Ishikawa (cell line): ENCODE measurements at regions not wholly inside any gene's neighbourhood (a gene's known extent, or its start where the extent isn't known, plus 50 kb on each side); places are given as distances from the start of the nearest gene placed in this dataset.

Experiments
- CEBPB ChIP-seq: IDR thresholded peaks from 2 replicates; pipeline ENCODE4 v1.6.1; 2012
- CREB1 ChIP-seq: IDR thresholded peaks from 2 replicates; pipeline ENCODE4 v1.6.1; 2012; ENCODE audit warnings: low read depth
- EGR1 ChIP-seq: IDR thresholded peaks from 2 replicates; pipeline ENCODE4 v1.6.1; 2012
- EP300 ChIP-seq: IDR thresholded peaks from 2 replicates; pipeline ENCODE4 v1.6.1; 2012; ENCODE audit warnings: borderline replicate concordance
- FOXM1 ChIP-seq: IDR thresholded peaks from 2 replicates; pipeline ENCODE4 v1.6.1; 2012; ENCODE audit warnings: low read depth, borderline replicate concordance
- NFIC ChIP-seq: IDR thresholded peaks from 2 replicates; pipeline ENCODE4 v1.6.1; 2012
- RAD21 ChIP-seq: IDR thresholded peaks from 2 replicates; pipeline ENCODE4 v1.6.1; 2012; ENCODE audit warnings: low read depth
- TAF1 ChIP-seq: IDR thresholded peaks from 2 replicates; pipeline ENCODE4 v1.6.1; 2012; ENCODE audit warnings: low read depth, mild to moderate bottlenecking
- TCF12 ChIP-seq: IDR thresholded peaks from 2 replicates; pipeline ENCODE4 v1.6.1; 2012; ENCODE audit warnings: low read depth
- TEAD4 ChIP-seq: IDR thresholded peaks from 2 replicates; pipeline ENCODE4 v1.6.1; 2012
- YY1 ChIP-seq: IDR thresholded peaks from 2 replicates; pipeline ENCODE4 v1.6.1; 2012; ENCODE audit warnings: low read depth
- ZBTB7A ChIP-seq: IDR thresholded peaks from 2 replicates; pipeline ENCODE4 v1.6.1; 2012; ENCODE audit warnings: low read depth
- TF ChIP-seq, protein P1 (sequence below): IDR thresholded peaks from 2 replicates; pipeline ENCODE4 v1.6.1; 2012
- TF ChIP-seq, protein P2 (sequence below): IDR thresholded peaks from 2 replicates; pipeline ENCODE4 v1.6.1; 2012
- TF ChIP-seq, protein P3 (sequence below): IDR thresholded peaks from 2 replicates; pipeline ENCODE4 v1.6.1; 2012; ENCODE audit warnings: low read depth, mild to moderate bottlenecking

GRCh38 chr13:55566334-55566733, 1574.4 kb upstream of the PRR20A start:
- TF ChIP-seq EP300 (no peak), CREB1 (no peak), TCF12 (no peak), EGR1 (no peak), TAF1 (no peak), CEBPB (no peak), TEAD4 (no peak)
- TF ChIP-seq, protein P1, sequence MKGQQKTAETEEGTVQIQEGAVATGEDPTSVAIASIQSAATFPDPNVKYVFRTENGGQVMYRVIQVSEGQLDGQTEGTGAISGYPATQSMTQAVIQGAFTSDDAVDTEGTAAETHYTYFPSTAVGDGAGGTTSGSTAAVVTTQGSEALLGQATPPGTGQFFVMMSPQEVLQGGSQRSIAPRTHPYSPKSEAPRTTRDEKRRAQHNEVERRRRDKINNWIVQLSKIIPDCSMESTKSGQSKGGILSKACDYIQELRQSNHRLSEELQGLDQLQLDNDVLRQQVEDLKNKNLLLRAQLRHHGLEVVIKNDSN: no peak

DNA sequence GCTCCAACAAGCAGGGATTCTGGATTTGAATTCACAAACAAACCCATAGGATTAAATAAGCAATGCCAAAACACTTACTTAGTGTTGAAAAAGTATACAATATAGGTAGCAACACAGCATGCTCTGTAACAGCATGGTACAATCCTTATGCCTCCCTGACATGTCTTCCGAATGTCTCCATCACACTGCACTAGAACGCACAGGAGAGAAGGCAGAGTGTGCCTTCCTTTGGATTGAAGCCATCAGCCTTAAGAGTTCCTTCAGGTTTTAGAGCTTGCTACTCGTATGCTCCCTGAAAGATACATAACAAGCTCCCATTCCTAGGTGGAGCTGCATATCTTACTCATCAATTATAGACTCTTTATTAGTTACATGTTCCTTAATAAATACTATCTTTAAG, 1573.9 kb upstream of the PRR20A start:
- TF ChIP-seq FOXM1 (no peak), NFIC (no peak), CEBPB (no peak), ZBTB7A (no peak), YY1 (no peak), EP300 (no peak), EGR1 (no peak), CREB1 (no peak), RAD21 (no peak), TAF1 (no peak), TCF12 (no peak), TEAD4 (no peak)
- TF ChIP-seq, protein P2, sequence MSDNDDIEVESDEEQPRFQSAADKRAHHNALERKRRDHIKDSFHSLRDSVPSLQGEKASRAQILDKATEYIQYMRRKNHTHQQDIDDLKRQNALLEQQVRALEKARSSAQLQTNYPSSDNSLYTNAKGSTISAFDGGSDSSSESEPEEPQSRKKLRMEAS: no peak
- TF ChIP-seq, protein P1: no peak
- TF ChIP-seq, protein P3, sequence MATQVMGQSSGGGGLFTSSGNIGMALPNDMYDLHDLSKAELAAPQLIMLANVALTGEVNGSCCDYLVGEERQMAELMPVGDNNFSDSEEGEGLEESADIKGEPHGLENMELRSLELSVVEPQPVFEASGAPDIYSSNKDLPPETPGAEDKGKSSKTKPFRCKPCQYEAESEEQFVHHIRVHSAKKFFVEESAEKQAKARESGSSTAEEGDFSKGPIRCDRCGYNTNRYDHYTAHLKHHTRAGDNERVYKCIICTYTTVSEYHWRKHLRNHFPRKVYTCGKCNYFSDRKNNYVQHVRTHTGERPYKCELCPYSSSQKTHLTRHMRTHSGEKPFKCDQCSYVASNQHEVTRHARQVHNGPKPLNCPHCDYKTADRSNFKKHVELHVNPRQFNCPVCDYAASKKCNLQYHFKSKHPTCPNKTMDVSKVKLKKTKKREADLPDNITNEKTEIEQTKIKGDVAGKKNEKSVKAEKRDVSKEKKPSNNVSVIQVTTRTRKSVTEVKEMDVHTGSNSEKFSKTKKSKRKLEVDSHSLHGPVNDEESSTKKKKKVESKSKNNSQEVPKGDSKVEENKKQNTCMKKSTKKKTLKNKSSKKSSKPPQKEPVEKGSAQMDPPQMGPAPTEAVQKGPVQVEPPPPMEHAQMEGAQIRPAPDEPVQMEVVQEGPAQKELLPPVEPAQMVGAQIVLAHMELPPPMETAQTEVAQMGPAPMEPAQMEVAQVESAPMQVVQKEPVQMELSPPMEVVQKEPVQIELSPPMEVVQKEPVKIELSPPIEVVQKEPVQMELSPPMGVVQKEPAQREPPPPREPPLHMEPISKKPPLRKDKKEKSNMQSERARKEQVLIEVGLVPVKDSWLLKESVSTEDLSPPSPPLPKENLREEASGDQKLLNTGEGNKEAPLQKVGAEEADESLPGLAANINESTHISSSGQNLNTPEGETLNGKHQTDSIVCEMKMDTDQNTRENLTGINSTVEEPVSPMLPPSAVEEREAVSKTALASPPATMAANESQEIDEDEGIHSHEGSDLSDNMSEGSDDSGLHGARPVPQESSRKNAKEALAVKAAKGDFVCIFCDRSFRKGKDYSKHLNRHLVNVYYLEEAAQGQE: no peak

GRCh38 chr13:55567721-55568625, 1572.7 kb upstream of the PRR20A start:
- TF ChIP-seq FOXM1 (no peak), ZBTB7A (no peak), TAF1 (no peak)

DNA sequence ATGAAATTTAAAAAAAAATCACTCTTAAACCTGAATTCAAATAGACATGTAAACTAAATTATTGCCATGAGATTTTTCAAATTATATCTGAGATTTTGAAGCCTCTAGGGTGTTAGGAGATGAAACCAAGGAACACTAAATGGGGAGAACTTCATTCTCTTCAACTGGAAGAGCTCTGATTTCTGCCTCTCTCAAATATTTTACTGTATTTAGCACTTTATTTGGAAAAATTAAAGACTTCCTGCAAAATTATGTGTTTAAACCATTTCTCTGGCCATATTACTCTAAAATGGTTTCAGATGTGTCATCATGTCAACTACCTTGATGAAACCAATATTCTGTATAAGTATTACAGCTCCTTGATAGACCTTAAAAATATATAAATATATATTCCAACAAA, 1571.6 kb upstream of the PRR20A start:
- TF ChIP-seq, protein P2: no peak
- no peak for TF ChIP-seq CREB1
- TF ChIP-seq, protein P1: no peak

DNA sequence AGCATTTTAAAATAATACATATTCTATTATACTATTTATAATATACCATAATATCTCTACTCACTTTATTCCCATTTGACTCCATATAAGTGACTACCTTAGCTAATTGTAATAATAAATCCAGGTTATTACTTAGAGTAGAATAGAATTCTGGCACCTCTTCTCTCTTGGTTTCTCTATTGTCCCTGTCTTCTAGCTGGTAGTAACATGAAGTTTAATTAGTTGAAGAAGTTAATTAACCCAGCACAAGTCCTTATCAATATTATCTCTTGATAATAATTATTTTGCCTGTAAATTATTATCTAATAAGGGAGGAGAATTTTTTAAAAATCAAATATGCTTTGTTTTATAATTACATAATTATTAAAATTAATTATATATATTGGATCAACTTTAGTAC, 1571.2 kb upstream of the PRR20A start:
- TF ChIP-seq NFIC: no peak
- TF ChIP-seq EGR1: no peak
- TF ChIP-seq CEBPB: no peak
- TF ChIP-seq EP300: no peak
- TF ChIP-seq RAD21: no peak
- no peak for TF ChIP-seq CREB1

GRCh38 chr13:55570371-55570770, 1570.3 kb upstream of the PRR20A start:
- TF ChIP-seq FOXM1 (no peak), CEBPB (no peak), ZBTB7A (no peak)
- TF ChIP-seq, protein P3: no peak
